OCI-LY3 (cell line): ENCODE measurements at regions not wholly inside any gene's neighbourhood (a gene's known extent, or its start where the extent isn't known, plus 50 kb on each side); places are given as distances from the start of the nearest gene placed in this dataset.
"Not testable (repeated sequence)": the region's sequence is repeated elsewhere in the genome, so short reads cannot be mapped to it uniquely, and the experiment has no call there.

Experiments used
- CTCF ChIP-seq: fragments of 200-600, 300-600 bp; sonication (generic); IDR thresholded peaks from 2 replicates; pipeline ENCODE4 v1.5.1; 2014; ENCODE audit warnings: antibody characterized with exemption, low read length, low read depth
- EZH2phosphoT487 ChIP-seq: fragments of 200-600 bp; shearing (Covaris generic); IDR thresholded peaks from 2 replicates; pipeline ENCODE4 v1.6.1; 2018; ENCODE audit warnings: antibody characterized with exemption, mixed run types, low read depth

- TF ChIP-seq CTCF, EZH2phosphoT487: not testable (repeated sequence)
Observed at GRCh38 chr5:56397796-56398195, 164.7 kb upstream of the ANKRD55 start.
